Natural killer cell (primary cell): ENCODE measurements at regions not wholly inside any gene's neighbourhood (a gene's known extent, or its start where the extent isn't known, plus 50 kb on each side); places are given as distances from the start of the nearest gene placed in this dataset.

Source experiments
- ATAC-seq, 3 donors: fragments of 150-1000 bp in 2 of 3; fragments of 200-7000 bp in 1 of 3; cut with Tn5 transposase; 1 replicate in 1 of 3; 2 replicates in 2 of 3; pipeline ENCODE4 v1.10.0; 2021; ENCODE audit warnings: mild to moderate bottlenecking in 2 of 3, moderate library complexity in 2 of 3
- DNase-seq, 2 donors: peaks; one replicate each; pipeline versions ENCODE4 v3.0.0 to v3.0.0-alpha.2; 2013 to 2021; ENCODE audit warnings: mixed read lengths in 1 of 2
- H3K27ac ChIP-seq: one replicate; pipeline ENCODE4 v1.5.1; 2013; ENCODE audit warnings: mild to moderate bottlenecking, low read length
- H3K27me3 ChIP-seq: one replicate; pipeline ENCODE4 v1.6.1; 2013; ENCODE audit warnings: low read length; ENCODE audit not compliant: control insufficient read depth, insufficient read depth
- H3K36me3 ChIP-seq: one replicate; pipeline ENCODE4 v1.6.1; 2013; ENCODE audit warnings: low read length; ENCODE audit not compliant: control insufficient read depth, insufficient read depth
- H3K4me1 ChIP-seq: one replicate; pipeline ENCODE4 v1.6.1; 2013; ENCODE audit warnings: low read length; ENCODE audit not compliant: control insufficient read depth, insufficient read depth
- H3K4me3 ChIP-seq: one replicate; pipeline ENCODE4 v1.5.1; 2013; ENCODE audit warnings: low read length
- H3K9me3 ChIP-seq: one replicate; pipeline ENCODE4 v1.6.1; 2013; ENCODE audit warnings: low read length; ENCODE audit not compliant: control insufficient read depth, insufficient read depth
- H3K27ac Mint-ChIP-seq, 2 donors: one replicate each; pipeline ENCODE4 v1.8.0; 2022; ENCODE audit warnings: mild to moderate bottlenecking in 2 of 2, mixed read lengths in 2 of 2, moderate library complexity in 1 of 2
- H3K27me3 Mint-ChIP-seq, 2 donors: one replicate each; pipeline ENCODE4 v1.8.0; 2022; ENCODE audit warnings: low read depth in 2 of 2, mixed read lengths in 2 of 2
- H3K36me3 Mint-ChIP-seq: one replicate; pipeline ENCODE4 v1.8.0; 2022; ENCODE audit warnings: mixed read lengths
- H3K4me1 Mint-ChIP-seq, 2 donors: one replicate each; pipeline ENCODE4 v1.8.0; 2022; ENCODE audit warnings: mixed read lengths in 2 of 2
- H3K4me3 Mint-ChIP-seq: one replicate; pipeline ENCODE4 v1.8.0; 2022; ENCODE audit warnings: mild to moderate bottlenecking, moderate library complexity, mixed read lengths
- H3K9me3 Mint-ChIP-seq, 2 donors: one replicate each; pipeline ENCODE4 v1.8.0; 2022; ENCODE audit warnings: mixed read lengths in 2 of 2
- CTCF ChIP-seq: fragments of 200-600 bp; IDR thresholded peaks from one replicate; pipeline ENCODE4 v1.8.0; 2022; ENCODE audit warnings: antibody characterized with exemption
- WGBS: methylation state at CpG from one replicate; pipeline ENCODE4 v1.1.7; 2013; ENCODE audit warnings: missing lambda C conversion rate; ENCODE audit not compliant: insufficient coverage; 5-methylcytosine and 5-hydroxymethylcytosine counted together
- intact Hi-C: fragments of 100-400 bp; cut with micrococcal nuclease; formaldehyde crosslinking; loops from one replicate; pipeline ENCODE4 v1.14.2; 2022

- no peaks in the 10 kb centered on the region for H3K4me1 ChIP-seq
- H3K4me1 Mint-ChIP-seq, result no peaks in the 10 kb centered on the region
- 87% methylated on average over 11 of the region's 12 CpGs for WGBS
- H3K36me3 ChIP-seq, result no peaks in the 10 kb centered on the region
- no peak overlapping the region for H3K27ac Mint-ChIP-seq
- H3K9me3 ChIP-seq, result no peaks in the 10 kb centered on the region
- no peaks in the 10 kb centered on the region for H3K9me3 Mint-ChIP-seq
- no peak overlapping the region for H3K27ac ChIP-seq
- peaks cover 6 to 11% of the 10 kb centered on the region in 2 donors for H3K27me3 Mint-ChIP-seq
- no peak for TF ChIP-seq CTCF
- no peak for DNase-seq
- no peak for ATAC-seq
- no peaks in the 10 kb centered on the region for H3K27me3 ChIP-seq
- no peak overlapping the region for H3K4me3 Mint-ChIP-seq
- intact Hi-C loops, result no loop called here
- no peaks in the 10 kb centered on the region for H3K36me3 Mint-ChIP-seq
- H3K4me3 ChIP-seq, result no peak overlapping the region
These were observed 244.7 kb downstream of the MSRB3 start for GRCh38 chr12:65522956-65523860.

- Histone ChIP-seq H3K9me3 (no peaks in the 10 kb centered on the region), H3K27me3 (no peaks in the 10 kb centered on the region), H3K27ac (no peak overlapping the region), H3K36me3 (no peaks in the 10 kb centered on the region), H3K4me3 (no peak overlapping the region), H3K4me1 (no peaks in the 10 kb centered on the region)
- Mint-ChIP-seq H3K4me3 (no peak overlapping the region), H3K36me3 (no peaks in the 10 kb centered on the region), H3K27me3 (peaks cover 6 to 11% of the 10 kb centered on the region in 2 donors), H3K27ac (no peak overlapping the region), H3K4me1 (no peaks in the 10 kb centered on the region), H3K9me3 (no peaks in the 10 kb centered on the region)
- DNase-seq (no peak), ATAC-seq (no peak)
- 56% methylated on average over 2 of the region's 2 CpGs for WGBS
- intact Hi-C loops, result no loop called here
- TF ChIP-seq CTCF, result no peak
These were observed 246.2 kb downstream of the MSRB3 start for GRCh38 chr12:65524666-65525065.

GRCh38 chr12:65525491-65526141 lies 247.1 kb downstream of the MSRB3 start:
- Histone ChIP-seq H3K4me1 (no peaks in the 10 kb centered on the region), H3K36me3 (no peaks in the 10 kb centered on the region), H3K27ac (no peak overlapping the region), H3K27me3 (no peaks in the 10 kb centered on the region), H3K9me3 (no peaks in the 10 kb centered on the region), H3K4me3 (no peak overlapping the region)
- Mint-ChIP-seq H3K4me3 (no peak overlapping the region), H3K27ac (no peak overlapping the region), H3K36me3 (no peaks in the 10 kb centered on the region), H3K9me3 (no peaks in the 10 kb centered on the region), H3K4me1 (no peaks in the 10 kb centered on the region), H3K27me3 (peaks cover 4 to 6% of the 10 kb centered on the region in 2 donors)
- TF ChIP-seq CTCF, result no peak
- DNase-seq, result no peak
- no peak for ATAC-seq
- 92% methylated on average over 3 of the region's 3 CpGs for WGBS
- intact Hi-C loops, result no loop called here
